Lung microvascular endothelial cell (primary cell): ENCODE measurements at regions not wholly inside any gene's neighbourhood (a gene's known extent, or its start where the extent isn't known, plus 50 kb on each side); places are given as distances from the start of the nearest gene placed in this dataset.

Source experiments
- DNase-seq, 2 donors: peaks; one replicate each; pipeline versions ENCODE4 v3.0.0 to v3.0.0-alpha.2; 2010; ENCODE audit warnings: low read depth in 2 of 2

DNA sequence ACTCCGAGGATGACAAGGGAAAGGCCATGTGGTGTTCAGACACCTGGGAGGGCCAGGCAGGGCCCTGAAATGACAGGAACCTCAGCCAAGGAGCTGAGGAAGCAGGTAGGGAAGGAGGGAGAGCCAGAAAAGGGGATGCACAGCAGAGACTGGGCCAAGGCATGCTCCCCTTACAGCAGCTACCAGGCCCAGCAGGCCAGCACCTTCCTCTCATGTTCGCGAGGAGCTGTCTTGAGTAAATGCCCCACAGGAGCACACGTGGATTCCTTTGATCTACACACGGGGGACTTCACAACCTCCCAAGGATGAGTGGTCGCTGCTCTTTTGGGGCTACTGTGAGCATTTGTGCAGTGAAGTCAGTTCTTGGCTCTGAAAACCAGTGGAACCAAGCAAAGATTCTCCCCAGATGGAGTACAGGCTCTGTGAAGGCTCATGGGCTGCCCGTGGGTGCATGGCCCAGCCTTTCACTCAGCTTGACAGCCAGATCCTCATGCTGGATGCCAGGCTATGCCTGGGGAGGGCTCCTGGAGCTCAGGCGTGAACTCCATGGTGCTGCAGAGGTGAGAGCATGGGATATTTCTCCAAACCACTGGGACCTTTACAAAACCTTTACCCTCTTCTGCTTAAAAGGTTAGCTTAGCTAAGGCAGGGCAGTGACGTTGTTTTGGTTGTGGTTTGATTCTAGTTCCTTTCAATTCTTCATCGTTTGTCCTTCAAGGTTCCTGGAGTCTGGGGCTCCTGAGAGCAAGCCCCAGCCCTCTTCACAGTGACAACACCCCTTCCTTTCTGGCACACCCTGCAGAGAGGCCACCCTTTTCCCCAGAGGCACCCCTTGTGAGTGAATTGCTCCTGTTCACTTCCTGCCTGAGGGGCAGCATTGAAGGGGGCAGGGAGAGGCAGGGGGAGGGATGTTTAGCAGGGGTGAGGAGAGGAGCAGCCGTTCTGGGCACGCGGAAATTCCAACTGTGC lies 74.2 kb upstream of the ZPBP start:
- no peak for DNase-seq

DNA sequence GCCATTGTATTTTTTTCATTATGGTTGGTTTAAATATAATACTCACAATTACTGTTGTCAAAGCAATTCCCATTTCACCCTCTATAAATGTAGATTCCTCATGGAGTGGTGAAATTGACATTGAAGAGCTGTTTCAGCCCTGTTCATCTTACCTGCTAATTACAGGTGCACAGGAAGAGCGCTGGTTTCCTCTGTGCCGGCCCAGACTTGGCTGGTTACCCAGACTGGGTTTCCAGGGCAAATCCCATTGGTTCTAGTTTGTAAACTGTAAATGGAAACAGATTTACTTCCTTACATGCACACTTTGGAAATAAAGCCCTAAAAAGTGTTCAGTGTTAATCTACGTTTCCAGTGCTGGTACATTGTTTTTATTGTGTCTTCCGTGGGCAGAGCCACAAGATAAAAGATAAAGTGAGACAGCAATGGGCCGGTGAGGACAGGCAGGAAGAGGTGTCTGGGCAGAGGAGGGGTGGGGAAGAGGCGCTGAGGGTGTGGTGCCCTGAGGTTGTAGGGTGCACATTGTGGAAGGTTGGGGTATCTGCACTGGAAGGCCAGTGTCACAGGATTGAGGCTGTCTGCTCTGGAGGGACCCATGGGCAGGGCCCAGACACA lies 71.6 kb upstream of the ZPBP start:
- no peak for DNase-seq

DNA sequence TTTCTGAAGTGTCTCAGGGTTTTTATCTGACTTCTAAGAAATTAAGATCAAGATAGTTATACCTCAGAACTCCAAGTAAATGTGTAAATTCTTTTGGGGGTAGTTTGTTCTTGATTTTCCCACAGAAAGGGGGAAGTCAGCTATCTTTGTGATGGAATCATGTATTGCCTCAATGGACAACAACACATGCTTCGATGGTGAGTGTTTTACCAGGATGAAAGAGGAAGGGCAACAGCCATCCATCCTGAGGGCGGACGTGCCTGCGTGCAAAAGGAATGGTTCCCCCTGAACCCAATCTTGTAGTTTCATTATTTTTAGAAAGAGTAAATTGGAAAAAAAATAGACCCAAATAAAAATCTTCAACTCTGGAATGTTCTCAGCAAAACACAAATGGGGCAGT lies 67.2 kb upstream of the ZPBP start:
- DNase-seq, result no peak

DNA sequence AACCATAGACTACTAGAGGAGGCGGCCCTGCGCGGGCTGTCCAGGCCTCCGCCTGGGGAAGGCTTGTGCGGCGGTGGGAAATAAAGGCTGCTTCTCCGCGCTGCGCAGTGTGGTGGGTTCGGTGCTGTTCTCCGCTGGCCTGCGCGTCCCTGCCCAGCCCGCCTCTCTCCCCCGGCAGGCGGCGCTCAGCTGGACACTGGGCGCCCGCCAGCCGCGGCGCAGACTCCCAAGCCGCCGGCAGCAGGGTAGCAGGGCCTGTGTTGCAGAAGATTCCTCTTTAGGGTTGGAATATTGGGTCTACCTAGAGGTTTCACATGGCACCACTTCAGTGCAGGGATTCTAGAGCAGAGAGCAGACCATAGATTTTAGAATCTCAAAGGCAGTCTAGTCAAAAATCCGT lies 66.1 kb upstream of the ZPBP start:
- no peak for DNase-seq

DNA sequence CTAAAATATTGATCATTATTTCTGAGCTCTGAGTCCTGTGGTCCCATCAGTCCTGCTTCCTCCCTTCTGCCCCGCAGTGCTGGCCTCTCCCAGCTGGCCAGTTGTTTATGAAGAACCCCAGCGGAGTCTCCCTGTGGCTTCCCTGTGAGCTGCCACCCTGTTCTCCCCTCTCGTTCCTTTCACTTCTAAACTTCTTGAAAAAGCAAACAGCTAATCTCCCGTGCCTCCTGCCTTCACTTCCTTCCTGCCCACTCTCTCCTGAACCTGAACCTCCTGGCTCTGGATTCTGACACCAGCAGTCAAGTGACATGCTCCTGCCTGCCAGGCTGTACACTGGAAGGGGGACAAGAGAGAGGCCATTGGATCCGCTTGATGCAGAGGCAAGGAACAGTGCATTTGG lies 63.7 kb upstream of the ZPBP start:
- no peak for DNase-seq

DNA sequence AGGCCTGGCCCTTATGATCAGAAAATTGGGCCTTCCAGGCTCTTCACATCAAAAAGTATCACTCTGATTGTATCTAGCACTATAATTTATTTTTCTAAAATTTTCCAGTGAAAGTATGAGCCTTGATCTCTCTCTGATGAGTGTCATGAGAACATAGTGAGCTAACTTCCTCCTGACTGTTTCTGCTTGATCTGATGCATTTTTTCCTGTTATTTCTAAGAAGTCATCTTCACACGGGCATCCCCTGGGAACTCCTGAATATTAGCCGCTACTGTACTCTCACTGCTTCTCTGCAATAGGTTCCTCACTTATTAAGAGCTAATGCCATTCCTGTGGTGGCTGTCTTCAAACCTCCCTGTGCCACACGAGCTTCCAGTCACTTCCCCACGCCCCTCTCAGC lies 63.1 kb upstream of the ZPBP start:
- DNase-seq, result no peak

DNA sequence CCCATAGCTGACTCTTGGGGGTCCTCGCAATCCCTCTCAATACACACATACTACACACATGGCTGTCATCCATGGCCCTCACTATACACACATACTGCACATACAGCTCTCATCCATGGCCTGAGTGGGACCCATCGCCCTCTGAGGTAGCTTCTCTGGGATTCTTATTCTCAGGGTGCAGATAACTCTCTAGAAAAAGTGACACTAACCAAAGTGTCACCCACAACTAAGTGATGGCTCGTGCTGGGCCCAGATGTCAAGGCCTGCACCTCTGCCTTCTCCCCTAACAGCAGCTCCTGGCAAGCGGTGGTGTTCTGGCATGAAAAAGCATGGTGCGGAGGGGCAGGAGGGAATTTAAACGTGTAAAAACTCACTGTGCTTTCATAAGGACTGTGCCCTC lies 62.7 kb upstream of the ZPBP start:
- DNase-seq, result no peak

DNA sequence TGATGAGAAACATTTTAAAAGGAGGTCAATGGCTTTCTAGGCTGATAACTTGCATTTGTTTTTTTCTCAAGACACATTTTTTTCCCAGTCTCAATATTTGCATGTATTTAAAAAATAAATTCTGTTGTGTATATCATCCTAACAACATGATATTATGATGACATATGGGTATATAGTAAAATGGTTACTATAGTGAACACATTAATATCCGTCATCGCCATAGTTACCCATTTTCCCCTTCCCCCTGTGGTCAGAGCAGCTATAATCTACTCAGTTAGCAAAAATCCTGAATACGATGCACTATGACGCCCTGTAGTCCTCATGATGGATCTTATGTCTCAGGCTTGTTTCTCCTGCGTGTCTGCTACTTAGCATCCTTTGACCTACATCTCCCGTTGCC lies 60.9 kb upstream of the ZPBP start:
- no peak for DNase-seq

DNA sequence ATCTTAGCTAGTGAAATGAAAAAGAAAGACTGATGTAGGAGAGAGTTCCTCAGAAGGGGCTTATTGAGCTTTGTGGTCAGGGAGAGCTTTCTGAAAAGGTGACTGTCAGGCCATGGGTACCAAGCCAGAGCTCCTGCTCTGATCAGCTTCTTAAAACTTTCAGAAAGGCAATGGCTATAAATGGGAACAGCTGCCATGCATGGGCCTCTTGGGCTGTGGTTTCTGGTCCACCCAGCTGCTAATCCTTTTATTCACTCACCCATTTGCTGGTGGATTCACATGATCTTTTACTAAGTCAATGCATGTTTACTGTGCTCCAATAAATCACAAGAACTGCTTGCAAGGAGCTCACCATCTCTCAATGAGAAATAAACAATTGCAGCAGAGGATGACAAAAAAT lies 60.1 kb upstream of the ZPBP start:
- no peak for DNase-seq

DNA sequence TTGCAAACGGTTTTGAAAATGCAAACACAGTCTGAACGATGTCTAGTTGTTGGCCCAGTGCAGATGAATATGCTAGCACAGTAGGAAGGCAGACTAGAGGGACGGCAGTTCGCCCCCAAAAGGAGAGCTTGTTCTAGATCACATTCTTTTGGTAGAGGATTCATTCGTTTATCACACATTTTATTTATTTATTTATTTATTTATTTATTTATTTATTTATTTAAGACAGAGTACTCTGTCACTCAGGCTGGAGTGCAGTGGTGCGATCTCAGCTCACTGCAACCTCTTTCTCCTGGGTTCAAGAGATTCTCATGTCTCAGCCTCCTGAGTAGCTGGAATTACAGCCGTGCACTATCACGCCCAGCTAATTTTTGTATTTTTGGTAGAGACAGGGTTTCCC lies 59.4 kb upstream of the ZPBP start:
- no peak for DNase-seq

DNA sequence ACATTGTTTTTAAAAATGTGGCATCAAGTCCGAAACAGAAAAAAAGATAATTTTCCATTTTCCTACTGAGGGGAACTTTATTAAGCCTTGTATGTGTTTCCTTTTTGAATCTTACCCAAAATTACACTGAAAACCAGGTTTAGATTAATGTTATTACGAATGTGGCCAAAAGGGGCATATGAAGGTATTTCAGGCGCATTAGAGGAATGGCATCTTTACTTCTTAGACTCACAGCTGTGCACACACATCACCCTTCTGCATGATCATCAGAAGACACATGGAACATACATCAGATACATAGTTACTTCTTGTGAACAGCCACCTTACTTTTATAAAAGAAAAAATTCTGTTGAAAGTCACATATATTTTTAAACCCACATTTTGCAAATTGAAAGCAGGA lies 58.6 kb upstream of the ZPBP start:
- no peak for DNase-seq

DNA sequence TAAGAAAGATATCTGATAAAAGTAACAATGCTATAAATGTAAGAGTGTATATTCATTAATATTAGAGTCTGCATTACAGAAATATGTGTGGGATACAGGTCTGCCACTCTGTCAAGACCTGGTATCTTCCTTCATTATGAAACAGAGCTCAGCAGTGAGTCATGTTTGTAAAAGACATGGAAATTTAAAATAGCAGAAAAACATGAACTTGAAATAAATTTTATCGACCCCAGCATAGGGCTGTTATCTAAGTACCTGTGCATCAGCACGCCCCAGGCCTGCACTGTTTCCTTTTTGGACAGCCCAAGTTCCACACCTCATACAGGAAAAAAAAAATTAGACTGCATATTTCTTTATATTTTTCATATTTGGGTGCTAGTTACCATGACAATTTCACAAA lies 58.0 kb upstream of the ZPBP start:
- no peak for DNase-seq

DNA sequence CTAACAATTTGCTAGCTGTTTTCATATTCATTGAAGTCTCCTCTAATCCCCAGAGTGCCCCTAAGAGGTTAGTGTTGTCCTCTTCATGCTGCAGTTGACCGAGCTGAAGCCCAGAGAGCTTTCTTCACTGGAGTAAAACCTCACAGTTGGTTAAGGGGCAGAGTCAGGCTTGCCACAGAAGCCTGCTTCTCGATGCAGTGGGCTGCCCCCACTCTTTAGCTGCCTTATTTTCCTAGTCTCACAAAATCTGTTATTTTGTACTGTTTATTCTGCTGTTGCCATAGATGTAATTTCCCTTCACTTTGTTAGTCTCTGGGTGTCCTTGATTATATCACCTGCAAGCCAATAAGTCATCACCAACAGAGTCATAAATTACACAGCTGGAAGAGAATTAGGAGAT lies 56.3 kb upstream of the ZPBP start:
- DNase-seq, result no peak

DNA sequence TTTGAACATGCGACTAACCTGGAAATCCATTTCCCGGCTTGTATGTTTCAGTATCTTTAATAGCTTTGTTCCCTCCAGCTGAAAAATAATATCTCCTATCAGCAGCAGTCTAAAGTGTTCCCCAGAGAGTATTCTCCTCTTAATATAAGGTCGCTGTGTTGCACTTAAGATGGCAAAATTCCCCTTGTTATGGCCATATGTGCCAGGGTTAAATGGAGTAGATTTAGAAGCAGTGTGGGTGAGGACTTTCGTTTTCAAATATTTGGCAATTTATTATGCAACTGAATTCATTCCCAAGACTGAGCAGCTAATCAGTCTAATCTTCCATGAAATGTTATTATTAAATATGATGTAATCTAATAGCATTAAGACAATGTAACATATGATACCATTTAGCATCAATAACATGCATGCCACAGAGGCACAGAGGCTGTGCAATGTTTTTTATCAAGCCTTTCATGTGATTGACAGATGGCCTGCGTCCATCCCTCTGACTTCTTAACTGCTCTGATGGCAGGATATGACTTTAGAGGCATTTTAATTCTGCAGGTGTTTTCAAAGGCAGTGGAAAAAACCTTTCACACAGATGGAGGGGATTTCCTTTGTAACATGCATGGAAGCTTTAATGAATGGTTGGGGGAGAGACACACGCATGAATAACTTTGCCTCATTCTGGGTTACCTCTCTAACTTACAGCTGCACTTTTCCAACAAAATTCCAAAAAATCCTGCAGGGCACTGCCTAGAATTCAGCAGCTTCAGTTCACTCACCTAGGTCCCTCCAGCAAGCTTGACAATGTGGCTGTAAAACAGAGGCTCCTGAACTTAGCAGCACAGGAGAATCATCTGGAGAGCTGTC lies 55.1 kb upstream of the ZPBP start:
- no peak for DNase-seq

DNA sequence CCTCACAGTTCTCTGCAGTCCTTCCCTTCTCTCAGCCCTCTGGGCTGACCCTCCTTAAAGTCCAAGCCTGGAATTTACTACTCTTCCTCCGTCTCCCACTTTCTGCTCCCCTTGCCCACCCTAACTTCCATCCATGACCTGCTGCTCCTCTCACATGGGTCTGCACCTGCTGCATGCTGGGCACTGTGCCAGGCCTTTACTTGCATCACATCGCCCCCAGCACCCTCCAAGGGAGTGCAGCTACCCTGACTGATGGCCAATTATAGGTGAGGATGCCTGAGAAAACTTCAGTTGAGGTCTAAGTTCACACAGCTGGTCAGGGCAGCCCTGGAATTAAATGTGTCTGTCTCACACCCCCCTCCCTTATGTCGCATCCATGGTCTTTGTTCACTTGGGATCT lies 53.6 kb upstream of the ZPBP start:
- DNase-seq, result no peak

DNA sequence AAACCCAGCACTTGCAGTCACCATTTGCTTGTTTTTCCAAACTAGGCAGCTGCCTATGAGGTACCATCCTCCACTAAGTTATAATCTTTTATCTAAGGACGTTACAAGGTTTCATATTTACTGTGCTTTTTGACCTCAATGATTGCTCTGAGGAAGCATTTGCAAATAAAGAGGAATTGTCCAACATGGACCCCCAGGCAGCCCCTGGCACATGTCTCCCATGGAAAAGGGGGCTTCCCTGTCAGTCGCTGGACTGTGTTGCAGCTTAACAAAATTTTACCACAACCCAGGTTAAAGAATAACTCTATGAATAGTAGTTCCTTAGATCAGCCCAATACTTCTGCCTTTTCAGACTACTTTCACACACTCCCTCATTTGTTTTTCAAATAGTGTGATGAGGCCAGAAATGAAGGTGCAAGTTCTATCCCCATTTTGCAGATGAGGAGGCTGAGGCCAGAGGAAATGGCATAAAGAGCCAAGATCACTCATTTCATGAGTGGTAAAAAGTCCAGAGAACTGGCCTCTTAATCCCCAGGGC lies 52.8 kb upstream of the ZPBP start:
- no peak for DNase-seq

DNA sequence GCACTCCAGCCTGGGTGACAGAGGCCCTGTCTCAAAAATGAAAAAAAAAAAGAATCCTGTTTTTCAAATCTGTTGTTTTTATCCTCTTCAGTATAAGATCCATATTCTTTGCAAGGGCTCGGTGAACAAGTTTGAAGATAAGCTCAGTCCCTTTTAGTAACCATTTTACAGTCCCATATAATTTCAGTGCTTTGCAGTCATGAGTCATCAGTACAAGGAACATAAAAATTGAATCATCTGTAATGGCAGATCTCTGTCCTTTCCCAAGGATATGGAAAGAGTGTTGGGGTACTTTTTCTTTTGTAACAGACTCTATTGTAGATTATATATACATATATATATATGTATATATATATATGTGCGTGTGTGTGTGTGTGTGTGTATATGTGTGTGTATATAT lies 52.2 kb upstream of the ZPBP start:
- DNase-seq, result no peak
